ENCODE measurements at regions not wholly inside any gene's neighbourhood (a gene's known extent, or its start where the extent isn't known, plus 50 kb on each side); places are given as distances from the start of the nearest gene placed in this dataset.

GRCh38 chr18:57253903-57254302 is 98.5 kb upstream of the ST8SIA3 start:
- no peak for TF ChIP-seq CTCF (IDR thresholded peaks at IDR 0.05; ENCODE audit: low read depth, low read length)
- in situ Hi-C loops (cut with HindIII; ENCODE audit: low sequenced_read_pairs), result no loop called here
- DNase-seq (ENCODE audit: low read depth, low spot score), result no peak
- H3K4me3 ChIP-seq (ENCODE audit: low read depth, low read length), result no peak overlapping the region

- no peak for TF ChIP-seq CTCF (IDR thresholded peaks at IDR 0.05; ENCODE audit: low read depth, low read length)
- DNase-seq (ENCODE audit: low read depth, low spot score), result no peak
- H3K4me3 ChIP-seq (ENCODE audit: low read depth, low read length), result no peak overlapping the region
- in situ Hi-C loops (cut with HindIII; ENCODE audit: low sequenced_read_pairs), result no loop called here
These were observed 94.1 kb upstream of the ST8SIA3 start for GRCh38 chr18:57258131-57258777.

- H3K4me3 ChIP-seq (ENCODE audit: low read depth, low read length), result no peak overlapping the region
- DNase-seq (ENCODE audit: low read depth, low spot score), result no peak
- in situ Hi-C loops (cut with HindIII; ENCODE audit: low sequenced_read_pairs), result no loop called here
- TF ChIP-seq CTCF (IDR thresholded peaks at IDR 0.05; ENCODE audit: low read depth, low read length), result no peak
These were observed 84.9 kb upstream of the ST8SIA3 start for GRCh38 chr18:57267368-57267925.

- no peak overlapping the region for H3K4me3 ChIP-seq (ENCODE audit: low read depth, low read length)
- no peak for DNase-seq (ENCODE audit: low read depth, low spot score)
- TF ChIP-seq CTCF (IDR thresholded peaks at IDR 0.05; ENCODE audit: low read depth, low read length), result no peak
- in situ Hi-C loops (cut with HindIII; ENCODE audit: low sequenced_read_pairs), result no loop called here
These were observed 82.6 kb upstream of the ST8SIA3 start for GRCh38 chr18:57269756-57270155.

GRCh38 chr18:57270156-57270555 is 82.2 kb upstream of the ST8SIA3 start:
- TF ChIP-seq CTCF (IDR thresholded peaks at IDR 0.05; ENCODE audit: low read depth, low read length), result no peak
- in situ Hi-C loops (cut with HindIII; ENCODE audit: low sequenced_read_pairs), result no loop called here
- no peak for DNase-seq (ENCODE audit: low read depth, low spot score)
- no peak overlapping the region for H3K4me3 ChIP-seq (ENCODE audit: low read depth, low read length)

- H3K4me3 ChIP-seq (ENCODE audit: low read depth, low read length), result no peak overlapping the region
- in situ Hi-C loops (cut with HindIII; ENCODE audit: low sequenced_read_pairs), result no loop called here
- TF ChIP-seq CTCF (IDR thresholded peaks at IDR 0.05; ENCODE audit: low read depth, low read length), result no peak
- DNase-seq (ENCODE audit: low read depth, low spot score), result no peak
These were observed 79.2 kb upstream of the ST8SIA3 start for GRCh38 chr18:57273194-57273593.
